IMR-90 (cell line): ENCODE measurements at regions not wholly inside any gene's neighbourhood (a gene's known extent, or its start where the extent isn't known, plus 50 kb on each side); places are given as distances from the start of the nearest gene placed in this dataset.

Experiments
- ATAC-seq: fragments of 200-7000 bp; cut with Tn5 transposase; 2 replicates; pipeline ENCODE4 v1.9.1; 2020; ENCODE audit warnings: low read depth, mild to moderate bottlenecking, moderate library complexity
- BruUV-seq: library from RNA; stranded (reverse); fragments of 400-500 nt; replicated peaks from 2 replicates; lab custom pipeline; 2021; lab: Mats Ljungman, UMichigan
- CTCF ChIA-PET: fragments of 300-600 bp; formaldehyde crosslinking; extraction: SDS; loops from one replicate; lab custom pipeline; 2021; ENCODE audit warnings: antibody characterized with exemption; lab: Yijun Ruan, JAX
- POLR2A ChIA-PET: fragments of 300-600 bp; sonication (Branson Sonifier 250); formaldehyde crosslinking; loops from one replicate; lab custom pipeline; 2022; ENCODE audit warnings: antibody characterized with exemption; ENCODE audit not compliant: unreplicated experiment; lab: Charles Lee
- DNase-seq: peaks from one replicate; pipeline ENCODE4 v3.0.0; 2013
- H2AFZ ChIP-seq: replicated peaks from 2 replicates; pipeline ENCODE3; 2013; ENCODE audit warnings: low read length, mild to moderate bottlenecking; ENCODE audit not compliant: poor library complexity
- H2AK5ac ChIP-seq: 2 replicates; pipeline ENCODE4 v1.6.1; 2013; ENCODE audit warnings: low read depth, low read length, inconsistent platforms
- H2AK9ac ChIP-seq: replicated peaks from 2 replicates; pipeline ENCODE3; 2013; ENCODE audit warnings: mild to moderate bottlenecking, low read depth, low read length, moderate library complexity; ENCODE audit not compliant: poor library complexity
- H2BK120ac ChIP-seq: 2 replicates; pipeline ENCODE4 v1.6.1; 2013; ENCODE audit warnings: low read depth, low read length, inconsistent platforms
- H2BK15ac ChIP-seq: 3 replicates; pipeline ENCODE4 v1.6.1; 2013; ENCODE audit warnings: low read depth, low read length, inconsistent platforms
- H2BK20ac ChIP-seq: 2 replicates; pipeline ENCODE4 v1.6.1; 2013; ENCODE audit warnings: low read depth, mild to moderate bottlenecking, inconsistent platforms, low read length, moderate library complexity
- H2BK5ac ChIP-seq: 2 replicates; pipeline ENCODE4 v1.6.1; 2013; ENCODE audit warnings: mild to moderate bottlenecking, low read depth, low read length, inconsistent platforms; ENCODE audit not compliant: poor library complexity, severe bottlenecking
- H3K14ac ChIP-seq: replicated peaks from 2 replicates; pipeline ENCODE4 v1.6.1; 2013; ENCODE audit warnings: low read depth, low read length, inconsistent platforms
- H3K18ac ChIP-seq: 2 replicates; pipeline ENCODE4 v1.6.1; 2013; ENCODE audit warnings: low read depth, low read length, control low read depth
- H3K23ac ChIP-seq: 2 replicates; pipeline ENCODE4 v1.6.1; 2013; ENCODE audit warnings: low read depth, low read length, inconsistent platforms
- H3K27ac ChIP-seq: 2 replicates; pipeline ENCODE4 v1.5.1; 2013; ENCODE audit warnings: mild to moderate bottlenecking, control low read depth, low read length; ENCODE audit not compliant: insufficient read depth
- H3K27me3 ChIP-seq: 2 replicates; pipeline ENCODE4 v1.6.1; 2013; ENCODE audit warnings: low read length; ENCODE audit not compliant: control insufficient read depth, insufficient read depth
- H3K36me3 ChIP-seq: 2 replicates; pipeline ENCODE4 v1.6.1; 2013; ENCODE audit warnings: low read length, mixed read lengths; ENCODE audit not compliant: control insufficient read depth, insufficient read depth
- H3K4ac ChIP-seq: 2 replicates; pipeline ENCODE4 v1.6.1; 2013; ENCODE audit warnings: low read depth, low read length, inconsistent platforms
- H3K4me1 ChIP-seq: 2 replicates; pipeline ENCODE4 v1.6.1; 2013; ENCODE audit warnings: low read length, mixed read lengths; ENCODE audit not compliant: control insufficient read depth, insufficient read depth
- H3K4me2 ChIP-seq: 2 replicates; pipeline ENCODE4 v1.6.1; 2013; ENCODE audit warnings: low read depth, mild to moderate bottlenecking, control low read depth, low read length, moderate library complexity
- H3K4me3 ChIP-seq: 2 replicates; pipeline ENCODE4 v1.5.1; 2013; ENCODE audit warnings: low read depth, mild to moderate bottlenecking, control low read depth, low read length, moderate library complexity; ENCODE audit not compliant: insufficient read depth
- H3K56ac ChIP-seq: 2 replicates; pipeline ENCODE4 v1.6.1; 2013; ENCODE audit warnings: low read length, inconsistent platforms; ENCODE audit not compliant: insufficient read depth; ENCODE audit errors: extremely low read depth
- H3K79me1 ChIP-seq, 2 experiments: 2 replicates each; pipeline ENCODE4 v1.6.1; 2013; ENCODE audit warnings: low read length in 2 of 2, inconsistent platforms in 1 of 2, low read depth in 1 of 2
- H3K9ac ChIP-seq: 2 replicates; pipeline ENCODE4 v1.6.1; 2013; ENCODE audit warnings: low read depth, low read length, control low read depth
- H3K9me1 ChIP-seq: 2 replicates; pipeline ENCODE4 v1.6.1; 2013; ENCODE audit warnings: low read length, inconsistent platforms; ENCODE audit not compliant: insufficient read depth
- H3K9me3 ChIP-seq: 2 replicates; pipeline ENCODE4 v1.6.1; 2013; ENCODE audit warnings: low read length; ENCODE audit not compliant: control insufficient read depth, insufficient read depth
- H4K20me1 ChIP-seq: 2 replicates; pipeline ENCODE4 v1.6.1; 2013; ENCODE audit warnings: low read length, inconsistent platforms; ENCODE audit not compliant: insufficient read depth
- H4K5ac ChIP-seq: 2 replicates; pipeline ENCODE4 v1.6.1; 2013; ENCODE audit warnings: mild to moderate bottlenecking, low read depth, low read length, control low read depth
- H4K8ac ChIP-seq, 2 experiments: 2 replicates each; pipeline ENCODE4 v1.6.1; 2013; ENCODE audit warnings: low read depth in 2 of 2, low read length in 2 of 2, control low read depth in 1 of 2, inconsistent platforms in 1 of 2
- H4K91ac ChIP-seq: 2 replicates; pipeline ENCODE4 v1.6.1; 2013; ENCODE audit warnings: low read depth, low read length, inconsistent platforms; ENCODE audit not compliant: insufficient read depth
- CHD1 ChIP-seq: IDR thresholded peaks from 2 replicates; pipeline ENCODE4 v1.6.1; 2012; ENCODE audit warnings: low read depth, low read length, improper control_type of control experiment
- MAFK ChIP-seq: IDR thresholded peaks from 2 replicates; pipeline ENCODE4 v1.6.1; 2012; ENCODE audit warnings: low read depth, low read length, improper control_type of control experiment
- WGBS, 2 experiments: methylation state at CpG; one replicate each; pipeline versions ENCODE4 v1.1.5 to v1.1.7; 2013; ENCODE audit warnings: missing lambda C conversion rate in 2 of 2; ENCODE audit not compliant: insufficient read length in 1 of 2; ENCODE audit errors: extremely low coverage in 2 of 2; 5-methylcytosine and 5-hydroxymethylcytosine counted together
- dilution Hi-C: fragments of 300-500 bp; cut with HindIII; formaldehyde crosslinking; loops from one replicate; pipeline ENCODE4 v1.14.3; 2018; ENCODE audit warnings: low sequenced_read_pairs; ENCODE audit not compliant: unreplicated experiment
- in situ Hi-C: fragments of 300-500 bp; cut with MboI; formaldehyde crosslinking; loops from 3 replicates; pipeline ENCODE4 v1.14.3; 2019; ENCODE audit warnings: low sequenced_read_pairs, inconsistent platforms, mixed read lengths
- intact Hi-C: fragments of 100-400 bp; cut with micrococcal nuclease; formaldehyde crosslinking; loops from 2 replicates; pipeline ENCODE4 v1.10.0; 2022

DNA sequence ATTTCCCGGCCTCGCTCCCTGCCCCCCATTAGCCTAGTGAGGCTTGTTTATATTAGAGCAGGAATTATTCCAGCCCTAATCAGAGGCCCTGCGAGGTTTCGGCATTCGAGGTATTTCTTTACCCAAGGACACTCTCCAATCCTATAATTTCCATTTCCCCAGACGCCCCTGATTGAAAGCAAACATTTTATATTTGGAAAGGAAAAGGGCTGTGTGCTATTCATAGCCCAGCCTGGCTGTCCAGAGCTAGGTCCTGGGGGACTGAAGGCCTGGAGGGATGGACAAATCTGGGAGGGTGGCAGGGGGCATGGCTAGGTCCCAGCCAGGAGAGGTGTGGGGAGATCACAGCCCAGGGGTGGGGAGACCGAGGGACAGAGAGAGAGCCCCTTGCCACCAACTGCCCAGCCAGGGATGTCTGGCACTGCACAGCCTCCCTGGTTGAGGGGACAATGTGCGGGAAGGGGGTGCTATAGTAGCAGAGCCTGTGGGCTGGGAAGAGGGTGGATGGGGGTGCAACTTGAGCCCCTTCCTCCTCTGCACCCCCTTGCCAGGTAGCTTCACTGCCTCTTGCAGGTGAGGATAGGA lies 125.1 kb downstream of the BARX1 start:
- no peak for ATAC-seq
- Histone ChIP-seq H2AFZ (no peak overlapping the region), H3K4ac (no peak overlapping the region), H3K4me2 (no peak overlapping the region), H3K9ac (no peak overlapping the region), H2BK20ac (no peak overlapping the region), H3K4me1 (no peaks in the 10 kb centered on the region), H4K91ac (no peak overlapping the region), H2AK5ac (no peak overlapping the region), H2BK120ac (no peak overlapping the region), H3K27me3 (peaks cover 9% of the 10 kb centered on the region; the same call in 1 of the 2 replicates), H2BK15ac (no peak overlapping the region), H4K20me1 (no peaks in the 10 kb centered on the region), H3K56ac (no peak overlapping the region), H3K9me1 (no peaks in the 10 kb centered on the region), H3K27ac (no peak overlapping the region), H2BK5ac (no peak overlapping the region), H2AK9ac (no peak overlapping the region), H3K79me1 (no peaks in the 10 kb centered on the region), H3K18ac (no peak overlapping the region), H3K4me3 (no peak overlapping the region), H3K9me3 (no peaks in the 10 kb centered on the region), H3K36me3 (no peaks in the 10 kb centered on the region), H4K8ac (no peak overlapping the region), H3K14ac (no peak overlapping the region), H4K5ac (no peak overlapping the region), H3K23ac (no peak overlapping the region)
- TF ChIP-seq CHD1 (no peak), MAFK (no peak)
- in situ Hi-C loops (no loop called here), dilution Hi-C loops (no loop called here), intact Hi-C loops (no loop called here)
- POLR2A ChIA-PET, result no interaction called here
- no TSS peak for BruUV-seq
- CTCF ChIA-PET, result no interaction called here
- WGBS, 2 experiments, result 20% methylated on average over 1 of the region's 8 CpGs; no CpG with 5 or more reads in 1 of the 2 experiments
- no peak for DNase-seq
